NOMO-1 (cell line): ENCODE measurements at regions not wholly inside any gene's neighbourhood (a gene's known extent, or its start where the extent isn't known, plus 50 kb on each side); places are given as distances from the start of the nearest gene placed in this dataset.

Source experiments
- DNase-seq, 2 experiments: peaks; one replicate each; lab custom pipeline; 2025; ENCODE audit not compliant: unreplicated experiment in 2 of 2; lab: John Stamatoyannopoulos, UW

DNA sequence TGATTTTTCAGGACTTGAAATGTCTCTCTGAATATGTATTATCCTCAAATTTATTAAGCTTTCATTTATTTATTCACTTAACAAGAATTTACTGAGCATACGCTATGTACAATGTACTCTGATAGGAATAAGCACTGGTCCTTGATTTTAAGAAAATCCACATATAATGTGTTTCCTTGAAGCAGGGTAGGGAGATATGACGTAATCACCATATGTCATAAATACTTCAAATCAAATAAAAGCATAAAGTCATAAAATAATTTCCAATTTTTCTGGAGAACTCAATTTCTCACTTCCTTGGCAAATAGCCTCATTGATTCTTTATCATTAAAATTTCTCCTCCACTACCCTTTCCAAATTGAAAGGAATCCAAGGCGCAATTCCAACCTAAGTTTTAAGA, 177.8 kb upstream of the GAP43 start:
- DNase-seq = no peak

DNA sequence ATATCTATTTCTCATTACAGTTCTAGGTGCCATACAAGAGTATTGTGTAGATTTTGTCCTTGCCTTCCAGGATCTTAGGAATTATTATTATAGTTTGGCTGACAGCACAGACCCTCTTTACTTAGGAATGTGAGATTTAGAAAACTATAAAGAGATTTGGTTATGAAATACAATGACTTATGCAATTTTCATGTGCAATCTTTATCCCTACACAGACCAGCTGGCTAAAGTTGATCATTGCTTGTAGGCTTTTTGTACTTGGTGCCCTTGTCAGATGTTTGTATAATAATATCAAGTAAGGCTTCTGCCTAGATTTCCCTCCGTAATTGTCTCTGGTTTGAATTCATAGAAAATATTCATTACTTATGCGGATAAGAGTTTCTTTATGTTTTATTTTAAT, 174.5 kb upstream of the GAP43 start:
- DNase-seq = no peak

DNA sequence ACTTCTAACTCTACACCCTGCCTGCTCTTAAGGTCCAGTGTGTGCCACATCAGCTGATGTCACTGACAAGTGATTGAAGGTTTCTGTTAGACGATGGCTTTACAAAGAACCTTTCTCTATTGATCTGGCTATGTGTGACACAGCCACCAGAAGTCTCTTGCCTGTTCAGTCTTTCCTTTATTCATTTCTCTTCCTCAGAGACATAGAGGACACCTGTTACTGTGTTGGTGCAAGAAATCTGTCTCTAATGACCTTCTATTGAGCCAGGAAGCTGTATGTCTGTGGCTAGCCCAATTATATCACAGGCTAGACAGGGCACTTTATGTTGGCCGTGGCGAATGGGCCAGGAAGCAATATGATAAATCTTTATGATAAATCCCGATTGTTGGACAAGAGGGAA, 173.3 kb upstream of the GAP43 start:
- no peak for DNase-seq

DNA sequence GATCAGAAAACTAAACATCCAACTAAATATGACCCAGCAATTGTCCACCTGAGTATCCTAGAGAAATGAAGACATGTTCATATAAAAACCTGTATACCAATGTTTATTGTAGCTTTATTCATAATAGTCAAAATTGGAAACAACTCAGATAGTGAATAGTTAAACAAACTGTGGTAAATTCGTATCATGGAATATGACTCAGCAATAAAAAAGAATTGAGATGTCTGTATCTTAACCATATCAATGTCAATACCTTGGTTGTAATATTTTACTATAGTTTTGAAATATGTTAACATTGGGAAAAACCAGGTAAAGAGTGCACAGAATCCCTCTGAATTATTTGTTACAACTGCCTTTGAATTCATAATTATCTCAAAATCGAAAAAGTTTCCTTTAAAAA, 159.3 kb upstream of the GAP43 start:
- DNase-seq = no peak

DNA sequence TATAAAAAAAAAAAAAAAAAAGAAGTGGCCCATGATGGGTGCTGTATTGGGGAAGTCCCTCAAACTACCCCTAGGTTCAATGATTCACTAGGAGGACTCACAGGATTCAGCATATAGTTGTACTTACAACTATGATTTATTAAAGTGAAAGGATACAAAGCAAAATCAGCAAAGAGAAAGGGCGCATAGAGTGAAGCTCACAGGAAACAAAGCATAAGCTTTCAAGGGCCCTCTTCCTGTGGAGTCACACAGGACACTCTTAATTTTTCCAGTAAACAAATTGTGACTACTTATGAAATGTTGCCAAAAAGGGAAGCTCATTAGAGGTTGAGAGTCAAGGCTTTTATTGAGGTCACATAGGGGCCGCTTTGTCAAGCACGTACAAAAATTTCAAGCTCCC, 153.7 kb upstream of the GAP43 start:
- DNase-seq = peak; percentile 72 to 89

DNA sequence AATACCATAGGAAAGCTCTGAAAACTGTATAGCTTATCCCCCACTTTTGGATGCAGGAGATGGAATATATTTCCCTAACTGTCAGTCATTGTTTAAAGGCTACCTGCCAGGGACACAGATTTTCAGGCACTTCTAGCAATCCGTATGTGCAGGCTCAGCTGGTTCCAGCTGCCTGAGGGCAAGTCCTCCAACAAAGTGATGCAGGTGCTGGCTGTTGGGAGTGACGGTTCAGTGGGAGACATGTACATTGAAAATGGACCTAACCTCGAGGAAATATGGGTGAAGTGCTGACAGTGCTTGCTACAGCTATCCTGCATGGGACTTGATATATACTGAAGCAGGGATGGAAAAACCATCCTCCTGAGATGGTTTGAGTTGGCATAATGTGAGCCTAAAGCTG, 153.1 kb upstream of the GAP43 start:
- no peak for DNase-seq

DNA sequence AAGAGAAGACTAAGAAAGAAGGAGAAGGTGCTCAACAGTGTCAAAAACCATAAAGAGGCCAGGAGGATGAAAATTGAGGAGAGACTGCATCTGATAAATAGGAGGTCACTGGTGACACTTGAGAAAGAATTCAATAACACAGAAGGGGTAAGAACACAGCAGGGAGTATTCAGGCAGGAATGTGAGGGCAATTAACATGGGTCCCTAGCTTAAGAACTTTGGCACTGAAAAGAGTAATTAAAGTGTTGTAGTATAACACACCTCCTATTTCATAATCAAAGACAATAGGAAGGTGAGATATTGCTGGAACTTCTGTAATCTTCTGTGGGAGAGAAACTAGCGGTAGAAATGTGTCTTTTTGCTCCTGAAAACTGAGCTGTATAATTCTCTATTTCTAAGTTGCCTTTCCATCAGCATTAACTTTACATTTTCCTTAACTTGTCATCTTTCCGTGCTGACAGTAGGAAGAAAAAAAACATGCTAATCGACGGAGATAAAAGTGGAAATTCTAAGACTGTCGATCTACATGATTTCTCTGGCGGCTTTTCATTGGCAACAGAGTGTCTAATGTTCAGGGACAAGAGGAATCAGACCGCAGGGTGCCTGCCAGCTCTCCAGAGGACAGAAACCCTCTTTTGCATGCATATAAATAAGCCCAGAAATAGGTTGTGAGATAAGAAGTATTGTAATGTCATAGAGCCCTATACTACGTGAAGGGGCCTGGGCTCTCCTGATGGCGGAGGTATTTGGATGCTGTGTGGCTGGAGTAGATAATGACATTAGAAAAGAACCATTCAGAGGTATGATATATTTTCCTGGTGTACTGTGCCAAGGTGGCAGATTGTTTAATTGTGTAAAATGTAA, 147.9 kb upstream of the GAP43 start:
- DNase-seq = no peak

DNA sequence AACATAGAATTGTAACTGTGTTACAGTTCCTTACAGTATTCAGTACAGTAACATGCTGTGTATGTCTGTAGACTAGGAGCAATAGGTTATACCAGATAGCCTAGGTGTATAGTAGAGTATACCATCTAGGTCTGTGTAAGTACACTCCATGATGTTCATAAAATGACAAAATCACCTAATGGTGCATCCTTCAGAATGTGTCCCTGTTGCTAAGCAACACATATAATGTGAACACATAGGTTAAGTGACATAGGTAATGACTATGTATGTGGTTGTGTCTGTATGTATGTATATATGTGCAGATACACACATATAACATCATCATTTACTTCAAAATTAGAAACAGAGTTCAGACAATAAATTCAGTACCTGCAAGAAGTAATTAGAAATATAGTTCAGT, 146.8 kb upstream of the GAP43 start:
- no peak for DNase-seq

DNA sequence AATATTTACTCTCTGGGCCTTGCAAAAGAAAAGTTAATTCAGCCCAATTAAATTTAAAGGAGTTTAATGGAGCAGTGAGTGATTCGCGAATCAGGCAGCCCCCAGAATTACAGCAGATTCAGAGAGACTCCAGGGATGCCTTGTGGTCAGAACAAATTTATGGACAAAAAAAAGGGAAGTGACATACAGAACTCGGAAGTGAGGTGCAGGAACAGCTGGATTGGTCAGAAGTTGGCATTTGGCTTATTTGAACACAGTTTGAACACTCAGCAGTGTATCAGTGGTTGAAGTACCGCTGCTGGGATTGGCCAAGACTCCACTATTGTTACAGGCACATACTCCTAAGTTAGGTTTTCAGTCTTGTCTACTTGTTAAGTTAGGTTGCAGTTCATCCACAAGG, 145.0 kb upstream of the GAP43 start:
- DNase-seq = peak; percentile 70 to 71

DNA sequence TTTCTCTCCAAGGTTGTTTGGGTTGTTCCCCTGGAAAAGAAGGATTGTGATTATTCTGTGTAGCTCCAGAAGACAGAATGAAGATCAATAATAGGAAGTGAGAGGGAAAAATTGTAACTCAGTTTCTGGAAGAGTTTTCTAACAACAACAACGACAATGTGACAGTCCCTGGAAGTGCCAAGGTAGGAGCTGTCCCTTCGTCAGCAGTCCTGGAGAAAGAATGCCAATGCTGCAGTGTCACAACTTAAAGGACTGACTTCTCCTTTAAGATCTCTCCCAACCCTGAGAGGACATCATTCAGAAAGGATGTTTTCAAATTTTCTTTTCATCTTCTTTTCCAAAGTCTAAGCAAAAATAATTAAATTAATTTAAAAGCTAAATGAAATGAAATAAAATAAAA, 136.4 kb upstream of the GAP43 start:
- no peak for DNase-seq

DNA sequence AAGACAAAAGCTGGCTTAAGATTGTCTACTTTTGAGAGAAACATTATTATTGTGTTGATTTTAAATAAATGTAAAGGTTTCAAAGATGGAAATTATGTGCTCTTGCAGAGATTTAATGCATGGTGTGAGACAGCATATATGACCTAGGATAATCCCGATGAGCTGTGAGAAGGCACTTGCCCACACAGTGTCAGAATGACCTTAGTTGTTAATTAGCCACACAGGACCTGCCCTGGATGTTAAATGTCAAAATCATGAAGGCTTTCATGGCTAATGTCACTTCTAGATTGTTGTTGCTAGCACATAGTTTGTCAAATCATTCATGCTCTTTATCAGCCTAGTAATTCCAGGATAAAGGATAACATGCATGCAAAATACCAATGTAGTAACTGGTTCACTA, 135.3 kb upstream of the GAP43 start:
- DNase-seq = no peak

DNA sequence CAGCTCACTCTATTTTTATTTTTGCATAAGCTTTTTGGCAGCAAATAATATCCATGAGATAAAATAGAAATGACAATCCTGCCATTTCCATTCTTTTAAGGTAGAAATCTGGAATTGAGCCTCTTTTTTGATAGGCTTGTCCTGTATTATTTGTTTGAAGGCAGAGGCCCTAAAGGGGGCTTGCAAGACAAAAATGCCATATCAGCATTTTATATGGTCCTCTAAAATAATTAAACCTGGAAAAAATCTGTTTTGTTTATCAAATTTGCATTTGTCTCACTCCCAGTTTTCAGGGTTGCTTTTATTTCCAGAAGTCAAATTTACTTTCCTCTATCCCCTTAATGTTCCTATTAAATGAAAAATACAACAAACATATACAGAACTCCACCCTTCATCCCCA, 134.9 kb upstream of the GAP43 start:
- no peak for DNase-seq

DNA sequence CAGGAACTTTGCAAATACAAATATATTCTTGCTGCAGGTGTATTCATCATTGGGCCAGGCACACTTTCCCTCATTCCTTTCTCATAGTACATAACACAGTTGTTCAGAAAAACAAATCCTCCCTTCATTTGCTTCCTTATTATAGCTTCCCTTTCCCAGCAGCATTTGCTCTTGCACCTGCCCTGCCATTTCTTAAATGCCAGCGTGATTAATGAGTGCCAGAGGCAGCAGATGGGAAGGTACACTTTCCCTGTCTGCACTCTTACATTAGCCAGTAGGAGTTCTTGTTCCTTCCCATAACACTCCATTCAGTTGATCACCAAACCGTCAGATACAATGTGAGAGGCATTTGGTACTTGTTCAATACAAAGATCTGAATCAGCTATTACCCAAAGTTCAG, 128.5 kb upstream of the GAP43 start:
- DNase-seq = no peak

DNA sequence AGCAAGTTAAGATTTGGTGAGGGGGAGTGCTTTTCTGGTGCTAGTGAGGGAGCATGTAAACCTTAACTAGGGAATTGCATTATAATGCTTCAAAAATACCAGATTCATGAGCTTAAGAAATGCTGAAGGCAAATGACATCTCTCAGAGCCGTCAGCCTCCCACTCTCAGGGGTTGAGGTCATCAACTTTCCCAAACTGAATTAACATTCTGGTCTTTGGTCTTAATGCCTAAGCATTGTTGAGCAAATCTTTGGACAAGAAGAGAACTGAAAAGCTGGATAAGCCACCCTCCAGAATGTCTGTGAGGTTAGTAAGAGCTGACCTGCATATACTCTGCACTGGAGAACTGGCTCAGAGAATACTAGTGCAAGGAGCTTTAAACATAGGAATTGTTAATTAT, 124.9 kb upstream of the GAP43 start:
- no peak for DNase-seq

DNA sequence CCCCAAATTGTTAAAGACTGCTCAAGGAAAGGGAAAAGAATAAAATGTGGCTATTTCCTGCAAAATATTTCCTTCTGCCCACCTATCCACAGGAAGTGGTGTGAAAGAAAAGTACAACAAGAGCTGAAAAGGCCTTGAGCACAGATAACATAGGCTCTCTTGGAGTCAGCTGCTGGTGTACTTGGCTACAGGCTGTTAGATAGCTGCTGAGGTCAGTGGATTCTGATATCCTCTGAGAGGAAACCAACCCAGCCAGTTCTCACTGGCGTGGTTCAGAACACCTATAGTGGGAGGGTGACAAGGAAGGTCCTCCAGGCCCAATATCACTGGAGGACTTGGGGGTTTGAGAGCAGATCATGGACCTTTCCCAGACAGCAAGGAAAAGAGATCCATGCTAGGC, 124.4 kb upstream of the GAP43 start:
- DNase-seq = no peak

DNA sequence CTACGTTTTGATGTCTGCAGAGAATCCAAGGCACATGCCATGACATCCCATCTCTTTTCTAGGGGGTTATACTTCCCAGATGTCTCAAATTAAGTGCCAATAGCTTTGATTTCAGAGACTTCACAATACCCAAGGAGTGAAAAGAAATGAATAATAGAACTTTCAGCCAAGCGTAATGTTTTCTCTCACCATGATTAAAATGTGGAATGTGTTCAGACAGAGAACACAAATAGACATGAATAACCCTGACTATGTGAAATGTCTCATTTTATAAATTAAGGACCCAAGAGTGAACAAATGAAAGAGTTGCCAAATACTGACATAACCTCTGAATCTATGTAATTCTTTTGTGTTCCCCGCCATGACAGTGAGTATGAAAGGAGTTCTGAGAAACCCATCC, 123.6 kb upstream of the GAP43 start:
- no peak for DNase-seq

DNA sequence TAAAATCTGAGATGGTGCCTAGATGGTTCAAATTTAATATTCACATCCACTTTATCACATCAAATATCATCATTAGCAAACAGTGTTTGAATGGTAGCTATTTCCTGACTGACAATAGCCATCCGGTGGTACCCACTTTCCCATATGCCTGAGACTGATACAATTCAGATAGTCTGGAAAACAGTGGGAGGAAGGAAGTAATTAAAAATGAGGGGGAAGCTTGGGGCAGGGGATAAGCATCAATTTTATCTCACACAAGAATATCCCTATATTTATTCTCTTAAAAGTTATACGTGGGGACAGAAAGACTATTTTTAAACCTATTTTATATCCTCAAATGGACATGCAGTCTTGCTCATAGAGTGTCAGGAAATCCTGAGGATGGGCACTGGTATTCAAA, 122.5 kb upstream of the GAP43 start:
- no peak for DNase-seq

DNA sequence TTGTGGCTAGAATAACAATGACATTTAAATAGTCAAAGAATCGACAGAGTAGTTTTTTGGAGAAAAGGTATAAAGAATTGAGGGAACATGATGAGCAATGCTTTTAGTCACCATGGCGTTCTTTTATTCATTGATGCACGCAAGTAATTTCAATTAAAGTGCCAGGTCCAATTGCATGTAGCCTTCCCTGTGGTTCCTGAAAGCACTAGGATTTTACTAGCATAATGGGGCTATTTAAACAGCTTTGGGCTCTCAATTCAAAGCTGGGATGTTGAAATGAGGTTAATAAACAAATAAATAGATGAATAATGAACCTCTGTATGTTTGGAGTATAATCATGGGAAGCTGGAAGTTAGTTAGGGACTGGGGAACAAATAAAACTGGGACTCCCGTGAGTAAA, 121.2 kb upstream of the GAP43 start:
- DNase-seq = no peak

DNA sequence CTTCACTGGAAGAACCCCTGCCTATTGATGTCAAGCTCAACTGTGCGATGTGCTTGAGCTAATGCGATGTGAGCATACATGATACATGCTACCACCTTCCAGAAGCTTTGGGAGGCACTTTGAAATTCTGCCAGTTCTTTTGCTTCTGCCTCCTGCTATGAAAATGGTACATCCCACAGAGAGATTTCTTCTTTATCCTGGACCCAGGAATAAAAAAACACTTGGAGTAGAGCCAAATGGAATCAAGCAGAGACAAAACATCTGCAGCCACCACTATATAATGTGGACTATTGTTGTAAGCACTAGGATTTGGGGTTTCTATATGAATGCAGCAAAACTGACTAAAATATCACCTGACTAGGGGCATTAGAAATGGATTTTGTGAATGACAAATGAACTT, 119.9 kb upstream of the GAP43 start:
- no peak for DNase-seq

DNA sequence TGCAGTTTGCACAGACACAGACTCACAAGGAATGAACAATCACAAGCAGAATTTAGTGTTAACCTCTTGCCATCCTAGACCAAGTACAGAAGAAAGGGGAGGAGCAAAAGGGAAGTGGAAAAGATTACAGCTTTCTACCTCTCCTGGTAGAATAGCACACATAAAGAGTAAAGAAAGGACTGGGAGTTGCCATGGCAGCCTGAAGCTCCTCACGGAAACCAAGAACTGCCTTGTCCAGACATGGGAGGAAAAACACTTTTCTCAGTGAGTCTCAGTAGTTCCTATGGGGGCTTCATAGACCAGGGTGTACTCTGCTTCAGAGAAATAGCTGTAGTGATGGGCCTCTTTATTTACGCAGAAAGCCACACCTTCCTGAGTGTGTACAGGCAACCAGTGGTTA, 114.7 kb upstream of the GAP43 start:
- no peak for DNase-seq

DNA sequence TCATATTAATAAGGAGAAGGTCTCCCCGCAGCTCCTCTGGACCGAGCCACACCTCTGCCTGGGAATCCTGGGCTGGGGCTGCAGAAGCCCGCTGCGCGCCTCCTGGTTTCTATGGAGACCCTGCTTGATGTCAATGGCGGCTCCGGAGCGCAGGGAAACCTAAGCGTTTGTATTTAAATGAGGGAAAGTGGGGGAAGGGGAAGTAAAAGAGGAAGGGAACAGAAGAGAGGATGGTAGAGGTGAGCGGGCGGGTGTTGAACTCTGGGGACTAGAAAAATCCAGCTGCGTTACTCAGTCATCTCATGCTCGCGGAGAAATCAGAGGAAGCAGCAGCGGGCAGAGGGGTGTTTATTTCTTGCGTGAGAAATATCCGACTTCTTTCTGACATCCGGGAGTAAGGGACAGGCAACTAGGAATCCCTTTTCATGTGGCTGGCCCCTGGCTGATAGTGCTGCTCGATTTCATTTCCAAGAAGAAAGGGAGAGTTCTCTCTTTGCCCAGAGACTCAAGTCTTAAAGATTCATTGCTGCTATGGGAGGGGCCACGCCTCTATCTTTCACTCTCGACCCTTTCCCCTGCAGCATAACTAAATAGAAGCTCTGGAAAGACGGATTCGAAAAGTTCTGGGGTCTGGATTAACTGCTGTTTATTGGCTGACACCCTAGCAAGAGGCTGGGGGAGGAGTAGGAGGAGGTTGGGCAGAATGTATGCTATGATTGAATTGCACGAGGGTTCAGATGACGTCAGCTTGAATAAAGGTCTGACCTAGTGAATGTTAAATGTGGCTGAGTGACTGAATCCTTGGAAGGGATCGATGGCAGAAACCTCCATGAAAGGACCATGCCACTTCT, 110.5 kb upstream of the GAP43 start:
- DNase-seq = peak; percentile 11 to 60

DNA sequence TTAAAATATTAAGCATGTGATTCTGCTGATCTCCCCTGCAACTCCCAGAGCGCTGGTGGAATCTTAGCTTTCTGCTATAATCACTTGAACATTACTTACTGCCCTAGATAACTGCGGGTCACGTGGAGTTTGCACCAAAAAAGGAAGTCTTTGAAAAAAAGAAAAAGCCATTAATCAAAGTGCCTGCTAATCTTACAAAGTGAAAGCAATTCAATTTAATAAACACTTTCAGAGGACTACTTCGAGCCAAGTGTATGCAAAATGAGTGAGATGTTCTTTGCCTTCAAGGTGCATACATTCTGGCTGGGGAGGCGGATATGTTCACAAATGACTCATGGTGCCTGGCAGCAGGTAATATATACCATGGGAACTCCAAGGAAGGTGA, 109.9 kb upstream of the GAP43 start:
- DNase-seq = peak; percentile 66 to 70
